Ovary (tissue), 3 donors: ENCODE measurements at regions not wholly inside any gene's neighbourhood (a gene's known extent, or its start where the extent isn't known, plus 50 kb on each side); places are given as distances from the start of the nearest gene placed in this dataset.

Experiments used
- CTCF ChIP-seq, 3 donors: fragments of 450-650 bp in 2 of 3; fragments of 200-600 bp in 1 of 3; IDR thresholded peaks; one replicate each; pipeline versions ENCODE4 v1.5.1 to v1.8.0; 2016 to 2022; ENCODE audit warnings: antibody characterized with exemption in 3 of 3, mild to moderate bottlenecking in 1 of 3
- POLR2A ChIP-seq: fragments of 450-650 bp; IDR thresholded peaks from one replicate; pipeline ENCODE4 v1.6.1; 2017; ENCODE audit warnings: antibody characterized with exemption, mild to moderate bottlenecking, moderate library complexity
- donor health status: DM: no; HTN: no; CAD: no.

GRCh38 chr18:65103864-65104263 lies 646.9 kb upstream of the CDH7 start:
- TF ChIP-seq POLR2A (no peak), CTCF (IDR thresholded peaks at IDR 0.05) (no peak)
